Activated B cell treated with CpG ODN at 0.5 μM for 24 hours (primary cell): ENCODE measurements at regions not wholly inside any gene's neighbourhood (a gene's known extent, or its start where the extent isn't known, plus 50 kb on each side); places are given as distances from the start of the nearest gene placed in this dataset.

ENCODE experiments used
- ATAC-seq: fragments of 200-7000 bp; cut with Tn5 transposase; one replicate; pipeline ENCODE4 v1.10.0; 2021; ENCODE audit warnings: low read depth, mild to moderate bottlenecking, moderate library complexity
- CTCF ChIA-PET: fragments of 350-600 bp; sonication (Branson Sonifier 250); formaldehyde crosslinking; loops from one replicate; lab custom pipeline; 2021; ENCODE audit warnings: antibody characterized with exemption; lab: Charles Lee
- POLR2A ChIA-PET: fragments of 350-600 bp; sonication (Branson Sonifier 250); formaldehyde crosslinking; loops from one replicate; lab custom pipeline; 2021; ENCODE audit warnings: antibody characterized with exemption; lab: Charles Lee
- DNase-seq: peaks from one replicate; pipeline ENCODE4 v3.0.0; 2022
- H3K27ac Mint-ChIP-seq: one replicate; pipeline ENCODE4 v1.8.0; 2020; ENCODE audit warnings: mixed read lengths
- H3K27me3 Mint-ChIP-seq: one replicate; pipeline ENCODE4 v1.8.0; 2021; ENCODE audit warnings: mixed read lengths
- H3K36me3 Mint-ChIP-seq: one replicate; pipeline ENCODE4 v1.8.0; 2021; ENCODE audit warnings: low read depth, mixed read lengths
- H3K4me1 Mint-ChIP-seq: one replicate; pipeline ENCODE4 v1.8.0; 2021; ENCODE audit warnings: mixed read lengths
- H3K4me3 Mint-ChIP-seq: one replicate; pipeline ENCODE4 v1.8.0; 2020; ENCODE audit warnings: mild to moderate bottlenecking, mixed read lengths
- H3K9me3 Mint-ChIP-seq: one replicate; pipeline ENCODE4 v1.8.0; 2020; ENCODE audit warnings: mixed read lengths
- CTCF ChIP-seq: fragments of 200-600 bp; IDR thresholded peaks from one replicate; pipeline ENCODE4 v1.8.0; 2022; ENCODE audit warnings: antibody characterized with exemption, mild to moderate bottlenecking
- intact Hi-C: fragments of 100-400 bp; cut with micrococcal nuclease; formaldehyde crosslinking; loops from one replicate; pipeline ENCODE4 v1.15.1; 2024

- Mint-ChIP-seq H3K36me3 (no peaks in the 10 kb centered on the region), H3K27ac (no peak overlapping the region), H3K27me3 (no peaks in the 10 kb centered on the region), H3K9me3 (peaks cover 2% of the 10 kb centered on the region), H3K4me1 (no peaks in the 10 kb centered on the region), H3K4me3 (no peak overlapping the region)
- DNase-seq (no peak), ATAC-seq (no peak)
- ChIA-PET CTCF (no interaction called here), POLR2A (no interaction called here)
- intact Hi-C loops = no loop called here
- no peak for TF ChIP-seq CTCF
These were observed 508.8 kb downstream of the TYW1 start for GRCh38 chr7:67505449-67505848.

- Mint-ChIP-seq H3K4me1 (no peaks in the 10 kb centered on the region), H3K9me3 (peaks cover 6% of the 10 kb centered on the region), H3K36me3 (no peaks in the 10 kb centered on the region), H3K4me3 (no peak overlapping the region), H3K27ac (no peak overlapping the region), H3K27me3 (no peaks in the 10 kb centered on the region)
- TF ChIP-seq CTCF = no peak
- POLR2A ChIA-PET = no interaction called here
- CTCF ChIA-PET = no interaction called here
- DNase-seq (no peak), ATAC-seq (no peak)
- intact Hi-C loops = no loop called here
These were observed 515.8 kb downstream of the TYW1 start for GRCh38 chr7:67512481-67512880.

GRCh38 chr7:67518580-67518979 lies 521.9 kb downstream of the TYW1 start:
- ATAC-seq = no peak
- Mint-ChIP-seq H3K36me3 (no peaks in the 10 kb centered on the region), H3K4me3 (no peak overlapping the region), H3K27me3 (no peaks in the 10 kb centered on the region), H3K4me1 (no peaks in the 10 kb centered on the region), H3K27ac (no peak overlapping the region), H3K9me3 (peaks cover 8% of the 10 kb centered on the region)
- ChIA-PET CTCF (no interaction called here), POLR2A (no interaction called here)
- no peak for TF ChIP-seq CTCF
- intact Hi-C loops = no loop called here
- no peak for DNase-seq

GRCh38 chr7:67519171-67519570 lies 522.5 kb downstream of the TYW1 start:
- ChIA-PET CTCF (no interaction called here), POLR2A (no interaction called here)
- no peak for DNase-seq
- H3K4me1 Mint-ChIP-seq = no peaks in the 10 kb centered on the region
- H3K27me3 Mint-ChIP-seq = no peaks in the 10 kb centered on the region
- intact Hi-C loops = no loop called here
- H3K27ac Mint-ChIP-seq = no peak overlapping the region
- H3K4me3 Mint-ChIP-seq = no peak overlapping the region
- H3K9me3 Mint-ChIP-seq = peaks cover 8% of the 10 kb centered on the region
- TF ChIP-seq CTCF = no peak
- no peaks in the 10 kb centered on the region for H3K36me3 Mint-ChIP-seq
- ATAC-seq = no peak

GRCh38 chr7:67522504-67522903 lies 525.9 kb downstream of the TYW1 start:
- ChIA-PET CTCF (no interaction called here), POLR2A (no interaction called here)
- peaks cover 2% of the 10 kb centered on the region for H3K27me3 Mint-ChIP-seq
- peaks cover 7% of the 10 kb centered on the region for H3K9me3 Mint-ChIP-seq
- no peaks in the 10 kb centered on the region for H3K4me1 Mint-ChIP-seq
- no peak for DNase-seq
- intact Hi-C loops = no loop called here
- H3K4me3 Mint-ChIP-seq = no peak overlapping the region
- no peaks in the 10 kb centered on the region for H3K36me3 Mint-ChIP-seq
- H3K27ac Mint-ChIP-seq = no peak overlapping the region
- no peak for TF ChIP-seq CTCF
- no peak for ATAC-seq
